Kidney epithelial cell (primary cell): ENCODE measurements at regions not wholly inside any gene's neighbourhood (a gene's known extent, or its start where the extent isn't known, plus 50 kb on each side); places are given as distances from the start of the nearest gene placed in this dataset.

Experiments
- DNase-seq: peaks from one replicate; pipeline ENCODE4 v3.0.0-alpha.2; 2010; ENCODE audit warnings: low read depth
- H3K27me3 ChIP-seq: 2 replicates; pipeline ENCODE4 v1.6.0; 2011; ENCODE audit warnings: low read length; ENCODE audit not compliant: control insufficient read depth, insufficient read depth
- H3K36me3 ChIP-seq: 2 replicates; pipeline ENCODE4 v1.5.1; 2011; ENCODE audit warnings: low read length; ENCODE audit not compliant: control insufficient read depth, insufficient read depth
- H3K4me3 ChIP-seq: 2 replicates; pipeline ENCODE4 v1.5.1; 2011; ENCODE audit warnings: low read depth, mild to moderate bottlenecking, control low read depth, low read length
- CTCF ChIP-seq: IDR thresholded peaks from 2 replicates; pipeline ENCODE4 v1.5.1; 2011; ENCODE audit warnings: mild to moderate bottlenecking, moderate library complexity, low read length, control low read depth, inconsistent platforms; ENCODE audit not compliant: insufficient read depth, poor library complexity, severe bottlenecking

GRCh38 chr3:182585532-182586150 lies 207.7 kb upstream of the ATP11B start:
- no peak for TF ChIP-seq CTCF
- no peaks in the 10 kb centered on the region for H3K27me3 ChIP-seq
- H3K4me3 ChIP-seq, result no peak overlapping the region

DNA sequence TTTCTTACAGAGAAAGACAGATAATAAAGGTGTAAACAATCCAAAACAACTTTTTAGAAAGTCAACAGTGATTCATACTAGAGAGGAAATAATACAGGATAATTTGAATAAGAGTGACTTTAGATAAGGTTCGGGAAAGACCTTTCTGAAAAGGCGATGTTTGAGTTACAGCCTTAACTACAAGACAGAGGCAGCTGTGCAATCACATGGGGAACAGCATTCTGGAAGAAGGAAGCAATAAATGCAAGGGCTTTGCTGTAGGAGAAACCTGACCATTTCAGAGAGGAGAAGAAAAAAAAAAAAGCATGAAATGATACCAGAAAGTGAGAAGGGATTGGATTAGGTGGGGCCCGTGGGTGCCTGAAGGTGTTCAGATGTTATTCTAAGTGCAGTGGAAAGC lies 200.6 kb upstream of the ATP11B start:
- H3K36me3 ChIP-seq, result no peaks in the 10 kb centered on the region
- no peak for DNase-seq
- no peaks in the 10 kb centered on the region for H3K27me3 ChIP-seq
- no peak overlapping the region for H3K4me3 ChIP-seq
- no peak for TF ChIP-seq CTCF

More at GRCh38 chr3:182585532-182586150, 207.7 kb upstream of the ATP11B start:
- no peaks in the 10 kb centered on the region for H3K36me3 ChIP-seq
- no peak for DNase-seq

DNA sequence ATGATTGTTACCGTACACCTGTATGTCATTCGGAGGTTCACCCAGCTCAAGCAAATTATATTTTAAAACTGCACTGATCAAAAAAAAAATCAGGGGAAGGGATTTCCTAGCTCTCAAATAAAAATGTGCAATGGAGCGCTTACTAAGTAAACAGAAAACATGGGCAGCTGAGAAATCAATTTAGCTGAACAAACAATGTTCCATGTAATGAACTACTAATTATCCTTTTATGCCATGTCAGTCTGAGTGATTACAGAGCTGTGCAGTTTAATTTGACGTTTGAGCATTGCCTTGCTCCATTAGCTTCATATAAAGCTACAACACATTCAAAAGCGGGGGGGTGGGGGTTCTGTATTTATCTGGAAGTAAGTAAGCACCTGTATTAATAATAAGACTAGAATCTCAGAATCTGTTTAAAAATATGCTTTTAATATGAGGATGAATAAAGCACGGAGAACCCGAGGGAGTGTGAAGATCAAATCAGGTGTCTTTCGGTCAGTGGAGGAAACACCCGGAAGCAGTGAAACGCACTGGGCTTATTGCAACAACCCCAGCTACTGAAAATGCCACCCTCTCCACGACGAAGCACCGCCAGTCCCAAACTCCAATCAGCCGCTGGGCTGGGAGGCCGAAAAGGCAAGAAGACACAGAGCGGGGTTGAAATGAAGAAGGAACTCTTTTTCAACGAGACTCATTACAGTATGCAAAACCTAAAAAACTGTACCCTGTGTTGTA lies 196.5 kb upstream of the ATP11B start:
- H3K27me3 ChIP-seq, result no peaks in the 10 kb centered on the region
- H3K36me3 ChIP-seq, result no peaks in the 10 kb centered on the region
- no peak for TF ChIP-seq CTCF
- H3K4me3 ChIP-seq, result no peak overlapping the region
- DNase-seq, result no peak

DNA sequence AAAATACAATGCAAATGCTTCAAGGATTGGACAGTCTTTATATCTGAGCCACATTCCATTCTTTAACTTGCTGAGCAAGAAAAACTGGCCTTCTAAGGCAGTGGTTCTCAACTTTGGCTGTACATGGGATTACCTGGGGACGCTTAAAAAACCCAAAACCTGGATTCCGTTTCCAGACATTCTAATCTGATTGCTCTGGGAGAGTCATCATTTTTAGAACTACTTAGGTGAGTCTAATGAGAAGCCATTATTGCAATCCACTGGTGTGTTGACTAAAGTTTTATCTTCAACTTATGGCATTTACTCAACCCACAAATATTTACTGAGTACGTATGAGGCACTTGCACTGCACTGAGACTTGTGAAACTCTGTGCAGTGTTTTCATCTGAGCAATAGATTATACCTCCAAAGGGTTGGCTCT lies 195.7 kb upstream of the ATP11B start:
- peak; percentile 43 for DNase-seq

DNA sequence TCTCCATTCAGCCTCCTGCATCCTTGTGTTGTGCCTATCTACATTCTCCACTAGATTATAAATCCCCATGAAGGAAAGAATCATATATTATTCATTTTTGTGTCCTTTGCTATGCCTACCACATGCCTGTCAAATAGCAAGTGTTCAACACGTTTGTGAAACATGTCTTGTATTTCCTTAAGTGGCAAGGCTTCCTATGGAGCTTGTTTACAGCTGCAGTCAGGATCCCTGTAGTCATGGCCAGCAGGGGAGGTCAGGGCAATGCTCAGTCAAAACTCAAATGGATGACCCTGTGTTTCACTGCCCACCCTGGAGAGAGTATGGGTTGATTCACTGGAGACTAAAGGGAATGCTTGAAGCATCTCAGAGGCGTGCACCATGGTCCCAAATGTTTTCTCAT lies 191.7 kb upstream of the ATP11B start:
- no peak for DNase-seq
- Histone ChIP-seq H3K36me3 (no peaks in the 10 kb centered on the region), H3K27me3 (no peaks in the 10 kb centered on the region), H3K4me3 (no peak overlapping the region)
- TF ChIP-seq CTCF, result no peak

More for the DNA sequence above, 195.7 kb upstream of the ATP11B start:
- no peaks in the 10 kb centered on the region for H3K27me3 ChIP-seq
- TF ChIP-seq CTCF, result no peak
- H3K36me3 ChIP-seq, result no peaks in the 10 kb centered on the region
- no peak overlapping the region for H3K4me3 ChIP-seq

- Histone ChIP-seq H3K27me3 (no peaks in the 10 kb centered on the region), H3K36me3 (no peaks in the 10 kb centered on the region), H3K4me3 (no peak overlapping the region)
- no peak for DNase-seq
- no peak for TF ChIP-seq CTCF
Measured at GRCh38 chr3:182603501-182603900, 189.8 kb upstream of the ATP11B start.
